Mesothelial cell of epicardium (in vitro differentiated cells): ENCODE measurements at regions not wholly inside any gene's neighbourhood (a gene's known extent, or its start where the extent isn't known, plus 50 kb on each side); places are given as distances from the start of the nearest gene placed in this dataset.
A peak's percentile ranks its signal among the peaks of the same experiment; 100 is the strongest.

ENCODE experiments used
- DNase-seq, 2 experiments: peaks; one replicate each; pipeline ENCODE4 v3.0.0; 2021; ENCODE audit warnings: low spot score in 2 of 2; ENCODE audit not compliant: unreplicated experiment in 2 of 2
- H3K27ac Mint-ChIP-seq: 2 replicates; pipeline ENCODE4 v1.8.0; 2021; ENCODE audit warnings: mixed read lengths
- H3K27me3 Mint-ChIP-seq: 2 replicates; pipeline ENCODE4 v1.8.0; 2021; ENCODE audit warnings: low read depth, mixed read lengths
- H3K36me3 Mint-ChIP-seq: 2 replicates; pipeline ENCODE4 v1.8.0; 2021; ENCODE audit warnings: mixed read lengths
- H3K4me1 Mint-ChIP-seq: 2 replicates; pipeline ENCODE4 v1.8.0; 2021; ENCODE audit warnings: mixed read lengths
- H3K4me3 Mint-ChIP-seq: 2 replicates; pipeline ENCODE4 v1.8.0; 2021; ENCODE audit warnings: mild to moderate bottlenecking, moderate library complexity, mixed read lengths
- H3K9me3 Mint-ChIP-seq: 2 replicates; pipeline ENCODE4 v1.8.0; 2021; ENCODE audit warnings: mixed read lengths
- TF ChIP-seq, protein P1 (sequence below): fragments of 200-600 bp; sonication (generic); IDR thresholded peaks from one replicate; pipeline ENCODE4 v1.5.0; 2021; ENCODE audit warnings: antibody characterized with exemption; ENCODE audit not compliant: unreplicated experiment

DNA sequence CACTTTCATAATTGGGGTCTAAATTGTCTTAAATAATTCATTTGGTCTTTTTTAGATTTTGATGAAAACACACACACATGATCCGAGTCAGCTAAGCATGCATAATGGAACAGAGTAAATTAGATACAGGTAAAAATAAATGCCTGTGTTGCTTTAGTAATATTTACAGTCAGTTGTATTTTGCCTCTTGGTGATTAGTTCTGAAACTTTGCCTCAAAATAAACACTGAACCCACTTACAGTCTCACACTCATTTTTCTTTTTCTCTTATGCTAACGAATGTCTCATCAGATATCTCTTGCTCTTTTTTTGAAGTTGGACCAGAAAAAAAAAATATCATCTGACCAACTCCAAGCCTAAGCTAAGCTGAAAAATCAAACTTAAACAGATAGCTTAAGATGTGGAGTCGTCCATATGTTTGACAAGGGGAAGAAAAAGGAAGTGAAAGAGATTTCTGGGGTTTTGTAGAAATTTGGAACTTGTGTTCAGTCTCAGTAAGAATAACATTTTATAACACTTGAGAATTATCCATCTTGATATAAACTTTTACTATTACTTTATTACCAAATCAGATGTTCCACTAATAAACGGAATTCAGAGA lies 592.5 kb downstream of the RPL10L start:
- Mint-ChIP-seq H3K27me3 (no peaks in the 10 kb centered on the region), H3K27ac (no peak overlapping the region), H3K4me1 (peaks cover 7% of the 10 kb centered on the region), H3K4me3 (no peak overlapping the region), H3K36me3 (no peaks in the 10 kb centered on the region), H3K9me3 (no peaks in the 10 kb centered on the region)
- DNase-seq: no peak
- TF ChIP-seq, protein P1, sequence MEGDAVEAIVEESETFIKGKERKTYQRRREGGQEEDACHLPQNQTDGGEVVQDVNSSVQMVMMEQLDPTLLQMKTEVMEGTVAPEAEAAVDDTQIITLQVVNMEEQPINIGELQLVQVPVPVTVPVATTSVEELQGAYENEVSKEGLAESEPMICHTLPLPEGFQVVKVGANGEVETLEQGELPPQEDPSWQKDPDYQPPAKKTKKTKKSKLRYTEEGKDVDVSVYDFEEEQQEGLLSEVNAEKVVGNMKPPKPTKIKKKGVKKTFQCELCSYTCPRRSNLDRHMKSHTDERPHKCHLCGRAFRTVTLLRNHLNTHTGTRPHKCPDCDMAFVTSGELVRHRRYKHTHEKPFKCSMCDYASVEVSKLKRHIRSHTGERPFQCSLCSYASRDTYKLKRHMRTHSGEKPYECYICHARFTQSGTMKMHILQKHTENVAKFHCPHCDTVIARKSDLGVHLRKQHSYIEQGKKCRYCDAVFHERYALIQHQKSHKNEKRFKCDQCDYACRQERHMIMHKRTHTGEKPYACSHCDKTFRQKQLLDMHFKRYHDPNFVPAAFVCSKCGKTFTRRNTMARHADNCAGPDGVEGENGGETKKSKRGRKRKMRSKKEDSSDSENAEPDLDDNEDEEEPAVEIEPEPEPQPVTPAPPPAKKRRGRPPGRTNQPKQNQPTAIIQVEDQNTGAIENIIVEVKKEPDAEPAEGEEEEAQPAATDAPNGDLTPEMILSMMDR: no peak

DNA sequence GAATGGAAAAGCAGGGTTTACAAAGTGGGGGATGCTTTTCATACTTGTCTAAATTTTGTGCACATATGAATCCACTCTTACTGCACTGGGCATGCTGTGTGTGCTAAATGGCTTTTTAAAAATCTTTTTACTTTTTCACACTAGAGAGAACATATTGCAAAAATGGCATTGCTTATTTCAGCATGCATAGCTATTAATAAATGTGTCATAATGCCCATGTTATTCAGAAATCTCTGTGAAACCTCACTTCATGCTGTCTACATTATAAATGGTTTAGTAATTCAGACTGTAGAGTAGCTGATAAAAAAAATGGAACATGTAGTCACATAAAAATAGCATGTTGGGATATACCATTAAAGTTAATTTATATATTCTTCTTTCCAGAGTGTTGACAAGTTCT lies 593.8 kb downstream of the RPL10L start:
- H3K4me1 Mint-ChIP-seq: peaks cover 7% of the 10 kb centered on the region
- no peak overlapping the region for H3K4me3 Mint-ChIP-seq
- no peak overlapping the region for H3K27ac Mint-ChIP-seq
- no peak for DNase-seq
- no peaks in the 10 kb centered on the region for H3K27me3 Mint-ChIP-seq
- TF ChIP-seq, protein P1: no peak
- H3K36me3 Mint-ChIP-seq: no peaks in the 10 kb centered on the region
- no peaks in the 10 kb centered on the region for H3K9me3 Mint-ChIP-seq

DNA sequence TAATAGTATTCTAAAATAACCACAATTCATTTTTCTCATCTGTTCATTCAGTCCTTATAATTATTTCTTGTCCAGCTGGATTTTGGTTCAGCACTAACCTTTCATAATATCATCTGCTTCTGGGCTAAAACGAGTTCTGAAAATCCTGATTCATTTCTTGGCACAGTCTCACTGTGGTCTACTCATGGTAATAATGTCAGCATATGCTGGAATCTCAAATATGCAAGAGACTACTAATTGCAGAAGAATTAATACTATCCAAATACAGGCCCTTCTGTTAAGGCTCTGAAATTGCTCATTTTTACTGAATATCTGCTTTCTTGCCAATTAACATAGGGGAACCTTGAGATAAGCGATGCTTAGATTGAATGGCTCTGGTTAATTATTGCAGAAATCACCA lies 597.1 kb downstream of the RPL10L start:
- Mint-ChIP-seq H3K27ac (no peak overlapping the region), H3K4me1 (peaks cover 7% of the 10 kb centered on the region), H3K4me3 (no peak overlapping the region), H3K36me3 (no peaks in the 10 kb centered on the region), H3K9me3 (no peaks in the 10 kb centered on the region), H3K27me3 (no peaks in the 10 kb centered on the region)
- TF ChIP-seq, protein P1: no peak
- no peak for DNase-seq

DNA sequence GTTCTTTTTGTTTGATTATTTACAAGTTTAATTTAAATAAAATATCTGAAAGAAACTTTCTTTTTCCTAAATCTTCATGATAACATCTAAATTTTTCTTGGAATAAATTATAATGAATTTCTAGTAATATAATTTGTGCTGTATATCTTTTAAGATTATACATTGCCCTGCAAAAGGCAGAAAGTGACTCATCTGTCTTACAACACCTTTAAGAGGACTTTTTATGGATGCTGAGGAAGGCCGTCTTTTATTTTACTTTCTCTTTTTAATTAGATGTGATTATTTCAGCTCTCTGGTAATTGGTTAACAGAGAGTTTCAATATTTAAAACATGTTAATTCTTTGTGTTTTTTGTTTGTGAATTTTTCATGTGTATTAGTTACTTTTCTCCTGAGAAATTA lies 598.4 kb downstream of the RPL10L start:
- TF ChIP-seq, protein P1: no peak
- Mint-ChIP-seq H3K9me3 (no peaks in the 10 kb centered on the region), H3K36me3 (no peaks in the 10 kb centered on the region)

DNA sequence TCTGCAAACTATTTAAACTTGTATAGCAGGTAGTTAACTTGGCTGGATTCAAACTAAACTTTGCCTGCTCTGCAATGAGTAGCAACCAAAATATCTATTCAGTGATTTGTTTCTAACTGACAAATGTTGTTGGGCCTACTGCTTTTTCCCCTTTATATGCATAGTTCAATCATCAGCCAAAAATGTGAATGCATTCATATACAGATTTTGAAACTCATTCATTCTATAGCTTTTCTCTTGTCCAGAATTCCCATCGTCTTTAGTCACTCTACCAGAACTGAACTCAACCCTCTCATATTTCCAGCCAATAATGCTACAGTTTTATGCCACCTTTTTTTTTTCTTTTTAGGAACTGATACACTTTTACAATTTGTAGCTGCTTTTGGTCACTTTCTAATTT lies 599.8 kb downstream of the RPL10L start:
- H3K9me3 Mint-ChIP-seq: no peaks in the 10 kb centered on the region
- no peaks in the 10 kb centered on the region for H3K27me3 Mint-ChIP-seq
- H3K4me3 Mint-ChIP-seq: no peak overlapping the region
- DNase-seq: no peak
- peaks cover 7% of the 10 kb centered on the region for H3K4me1 Mint-ChIP-seq
- H3K36me3 Mint-ChIP-seq: no peaks in the 10 kb centered on the region
- TF ChIP-seq, protein P1: no peak
- H3K27ac Mint-ChIP-seq: no peak overlapping the region

More for the DNA sequence above, 598.4 kb downstream of the RPL10L start:
- Mint-ChIP-seq H3K27me3 (no peaks in the 10 kb centered on the region), H3K27ac (no peak overlapping the region), H3K4me1 (peaks cover 7% of the 10 kb centered on the region), H3K4me3 (no peak overlapping the region)
- no peak for DNase-seq

DNA sequence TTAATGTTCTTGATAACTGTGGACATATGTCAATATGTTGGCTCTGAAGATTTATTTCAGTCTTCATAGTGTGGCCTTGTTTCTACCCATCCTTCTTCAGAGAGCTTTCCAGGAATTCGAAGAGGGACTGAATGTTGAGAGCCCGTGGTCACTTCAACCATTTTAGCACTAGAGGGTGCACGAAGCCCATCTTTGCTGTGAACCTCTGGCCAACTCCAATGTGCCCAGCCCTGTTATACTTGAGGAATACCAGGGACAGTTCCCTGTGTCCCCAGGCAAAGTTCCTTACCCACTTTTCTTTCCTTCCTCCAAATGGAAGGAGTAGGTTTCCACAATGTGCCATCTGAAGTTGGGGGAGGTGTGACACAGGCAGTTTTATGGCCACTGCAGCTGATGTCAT lies 603.5 kb downstream of the RPL10L start:
- Mint-ChIP-seq H3K4me3 (no peak overlapping the region), H3K36me3 (no peaks in the 10 kb centered on the region), H3K4me1 (no peaks in the 10 kb centered on the region), H3K27ac (no peak overlapping the region), H3K27me3 (no peaks in the 10 kb centered on the region), H3K9me3 (no peaks in the 10 kb centered on the region)
- TF ChIP-seq, protein P1: no peak
- peak in 1 of 2 experiments; percentile 47 for DNase-seq
